NCI-H2196 (cell line): ENCODE measurements at regions not wholly inside any gene's neighbourhood (a gene's known extent, or its start where the extent isn't known, plus 50 kb on each side); places are given as distances from the start of the nearest gene placed in this dataset.

Experiments
- DNase-seq: peaks from one replicate; lab custom pipeline; 2025; ENCODE audit not compliant: unreplicated experiment; lab: John Stamatoyannopoulos, UW

DNA sequence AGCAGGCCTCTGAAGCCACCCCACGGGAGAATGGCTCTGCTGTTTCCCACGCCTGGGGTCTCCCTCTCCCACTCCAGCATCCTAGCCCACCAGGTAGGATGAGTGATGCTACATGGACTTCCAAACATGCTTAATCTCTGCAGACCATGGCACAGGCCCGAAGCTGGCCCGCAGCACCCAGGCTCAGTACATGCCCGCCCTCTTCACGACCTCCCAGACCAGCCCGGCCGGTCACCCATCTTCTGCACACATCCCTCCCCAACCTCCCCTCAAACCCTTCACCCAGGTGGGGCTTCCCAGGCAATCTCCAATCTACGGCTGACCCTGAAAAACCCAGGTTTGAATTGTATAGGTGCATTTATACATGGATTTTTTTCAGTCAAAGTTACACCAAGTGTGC, 264.0 kb downstream of the TJP1 start:
- no peak for DNase-seq

- DNase-seq: no peak
Measured at GRCh38 chr15:29557171-29557570, 265.1 kb downstream of the TJP1 start.

DNA sequence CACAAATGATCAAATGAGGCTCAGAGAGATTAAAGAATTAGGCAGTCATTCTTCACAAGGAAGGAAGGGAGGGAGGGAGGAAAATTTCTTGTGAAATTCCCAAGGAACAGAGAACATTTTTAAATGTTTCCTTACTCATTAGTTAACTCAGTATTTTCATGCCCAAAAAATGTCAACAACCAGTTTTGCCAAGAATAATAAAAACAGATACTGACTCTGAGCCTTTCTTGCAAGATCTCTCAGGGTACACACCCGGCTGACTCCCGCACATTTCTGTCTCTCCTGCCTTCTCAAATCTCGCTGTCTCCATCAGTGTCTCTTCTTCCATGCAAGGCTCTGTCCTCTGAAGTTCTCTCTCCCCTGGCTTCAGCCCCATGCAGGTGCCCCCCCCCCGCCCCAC, 265.9 kb downstream of the TJP1 start:
- DNase-seq: no peak

DNA sequence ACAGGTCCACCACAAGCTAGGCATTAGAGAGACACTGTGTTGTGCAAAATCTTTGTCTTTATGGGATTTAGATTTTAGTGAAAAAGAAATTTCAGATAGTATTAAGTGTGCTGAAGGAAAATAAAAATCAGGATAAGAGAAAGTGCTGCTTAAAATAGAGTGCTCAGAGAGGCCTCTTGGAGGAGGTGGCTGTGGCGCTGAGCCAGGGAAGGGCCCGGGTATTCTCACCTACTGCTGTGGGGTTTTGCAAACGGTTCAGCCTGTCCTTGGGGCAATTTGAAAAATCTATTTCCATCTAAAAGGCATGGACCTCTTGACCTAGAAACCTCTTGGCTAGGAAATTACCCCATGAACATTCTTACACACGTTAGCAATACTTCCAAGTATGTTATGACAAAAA, 267.7 kb downstream of the TJP1 start:
- no peak for DNase-seq

- DNase-seq: no peak
Measured at GRCh38 chr15:29550834-29551465, 271.3 kb downstream of the TJP1 start.

- no peak for DNase-seq
Measured at GRCh38 chr15:29548006-29548405, 274.3 kb downstream of the TJP1 start.

DNA sequence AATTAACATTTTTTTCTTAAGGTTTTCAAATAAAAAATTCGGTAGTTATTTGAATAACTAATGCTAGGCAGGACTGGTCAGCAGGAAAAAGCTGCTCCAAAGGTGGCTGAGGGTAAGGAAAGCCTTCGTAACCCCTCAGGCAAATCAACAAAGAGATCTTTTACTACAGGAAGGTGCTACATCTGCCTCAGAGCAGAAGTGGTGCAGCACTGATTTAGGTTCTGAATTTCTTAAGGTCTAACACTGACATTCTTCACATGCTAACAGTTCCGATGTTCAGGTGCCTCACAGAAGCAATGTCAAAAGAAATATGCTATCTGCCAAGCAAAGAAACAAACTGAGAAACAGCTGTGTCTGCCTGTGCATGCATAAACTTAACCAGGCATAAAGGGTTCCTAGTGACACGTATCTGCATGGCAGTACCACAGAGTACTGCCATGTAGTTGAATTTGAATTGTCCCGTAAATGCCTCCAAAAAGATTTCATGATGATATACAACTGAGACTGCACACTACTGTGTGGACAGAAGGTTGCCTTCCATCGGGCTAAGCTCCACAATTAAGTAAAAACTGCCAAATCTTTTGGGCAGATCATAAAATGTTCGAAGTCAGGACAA, 275.0 kb upstream of the NSMCE3 start:
- DNase-seq: no peak

DNA sequence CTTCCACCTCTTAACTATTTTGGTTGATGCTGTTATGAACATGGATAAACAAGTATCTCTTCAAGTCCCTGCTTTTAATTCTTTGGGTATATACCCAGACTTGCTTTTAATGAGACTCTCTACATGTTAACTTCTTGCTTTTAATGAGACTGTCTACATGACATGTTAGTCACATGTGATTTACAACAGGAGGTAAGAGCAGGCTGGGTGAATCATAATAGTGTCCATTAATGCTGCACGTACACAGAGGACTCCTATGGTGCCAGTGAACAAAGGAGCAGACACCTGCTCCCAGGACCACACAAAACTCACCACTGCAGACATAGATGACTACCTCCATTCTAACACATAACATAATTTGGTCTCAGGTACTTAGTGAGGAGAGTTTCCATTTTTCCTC, 273.4 kb upstream of the NSMCE3 start:
- DNase-seq: no peak

DNA sequence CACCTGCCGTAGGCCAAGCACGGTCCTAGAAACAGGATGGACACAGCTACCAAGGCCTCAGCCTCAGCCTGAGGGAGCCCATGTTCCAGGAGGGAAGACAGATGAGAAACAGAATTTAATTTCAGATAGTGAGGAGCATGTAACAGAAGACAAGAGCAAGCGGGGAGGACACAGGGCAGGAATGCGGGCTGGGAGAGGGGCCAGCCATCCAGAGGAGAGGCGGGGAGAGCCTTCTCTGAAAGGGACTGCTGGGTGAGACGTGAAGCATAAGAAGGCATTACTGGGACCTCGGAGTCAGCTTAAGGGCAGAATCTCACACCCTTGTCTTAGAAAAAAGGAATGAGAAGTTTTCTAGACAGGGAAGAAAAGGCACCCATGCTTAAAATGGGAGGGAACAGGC, 271.7 kb upstream of the NSMCE3 start:
- no peak for DNase-seq

DNA sequence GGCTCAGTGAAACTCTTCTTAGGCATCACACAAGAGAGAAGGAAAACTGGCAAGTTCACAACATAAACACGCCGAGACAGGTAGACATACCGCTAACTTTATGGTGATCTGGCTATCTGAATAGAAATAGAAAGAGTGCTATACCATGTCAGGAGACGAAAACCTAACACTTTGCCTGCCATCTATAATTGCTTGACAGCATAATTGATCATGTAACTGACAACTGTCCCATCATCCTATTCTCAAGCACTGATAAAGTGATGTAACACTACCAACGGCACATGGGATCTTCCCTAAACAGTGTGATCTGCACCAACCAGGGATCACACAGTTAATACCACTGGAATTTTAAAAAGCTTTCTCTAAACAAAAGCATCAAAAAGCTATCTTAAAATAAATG, 270.9 kb upstream of the NSMCE3 start:
- DNase-seq: no peak

DNA sequence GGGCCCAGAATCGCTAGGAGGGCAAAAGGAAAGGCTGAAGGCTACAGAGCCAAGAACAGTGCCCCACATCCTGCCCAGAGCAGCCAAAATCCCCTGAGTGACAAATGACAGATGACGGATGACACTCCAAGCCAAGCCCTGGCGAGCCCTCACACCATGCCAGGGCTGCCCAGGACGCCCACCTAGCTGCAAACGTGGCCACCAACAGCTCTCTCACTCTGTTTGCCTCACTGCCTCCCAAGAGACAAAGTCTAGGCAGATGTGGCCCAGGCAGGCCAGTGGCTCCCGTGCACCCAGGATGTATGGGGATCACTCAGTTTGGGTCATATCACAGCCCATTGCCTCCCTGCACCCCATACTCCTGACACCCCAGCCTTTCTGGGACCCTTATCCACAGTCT, 270.1 kb upstream of the NSMCE3 start:
- no peak for DNase-seq

DNA sequence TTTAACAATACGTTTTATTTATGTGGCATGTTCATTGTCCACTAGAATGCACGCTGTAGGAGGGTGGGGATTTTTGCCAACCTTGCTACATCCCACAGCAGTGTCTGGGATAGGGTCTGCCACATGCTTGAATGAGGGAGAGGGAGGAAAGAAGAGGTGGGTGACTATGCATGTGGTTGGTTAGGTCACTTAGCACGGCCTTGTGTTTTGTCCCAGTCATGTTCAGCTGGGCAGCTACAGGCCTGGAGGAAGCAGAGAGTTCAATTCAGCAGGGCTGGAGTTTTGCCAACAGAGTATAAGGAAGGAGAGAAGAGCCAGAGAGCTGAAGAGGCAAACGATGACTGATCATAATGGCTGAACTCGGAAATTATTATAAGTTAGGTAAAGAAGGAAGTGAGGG, 268.4 kb upstream of the NSMCE3 start:
- DNase-seq: peak; percentile 4

- DNase-seq: no peak
Measured at GRCh38 chr15:29535952-29536351, 266.3 kb upstream of the NSMCE3 start.

DNA sequence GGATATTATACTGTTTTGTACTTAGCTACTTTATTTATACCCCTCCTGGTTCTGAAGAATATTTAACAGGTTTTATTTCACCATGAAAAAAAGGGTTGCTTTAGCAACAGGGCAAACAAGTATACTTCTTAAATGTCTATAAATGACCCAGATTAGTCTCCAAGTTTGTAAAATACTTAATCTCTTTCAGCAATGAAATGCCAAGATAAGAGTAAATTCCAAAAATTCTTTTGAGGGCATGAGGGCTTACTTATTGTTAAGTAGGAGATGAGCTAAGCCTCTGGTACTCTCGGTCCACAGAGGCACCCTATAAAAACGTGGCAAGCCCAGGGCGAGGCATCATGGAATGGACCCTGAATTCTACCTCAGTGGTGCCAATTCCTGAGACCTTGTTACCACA, 264.8 kb upstream of the NSMCE3 start:
- DNase-seq: no peak

DNA sequence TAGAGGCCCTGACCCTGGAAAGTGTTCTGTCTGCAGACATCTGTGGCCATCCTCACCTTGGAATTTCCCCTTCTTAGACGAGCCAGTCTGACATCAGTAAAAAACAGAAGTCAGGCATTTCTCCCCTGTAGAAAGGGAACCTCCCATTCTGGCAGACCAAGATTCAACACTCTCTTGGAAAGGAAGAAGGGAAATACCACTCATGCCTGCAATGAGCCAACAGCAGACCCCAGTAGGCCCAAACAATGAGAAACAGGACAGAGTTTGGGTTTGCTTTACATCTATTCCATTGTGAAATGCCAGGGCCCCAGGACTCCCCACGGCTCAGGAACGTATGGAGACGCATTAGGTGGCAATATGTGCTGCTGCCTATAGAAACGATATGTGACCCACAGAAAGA, 264.0 kb upstream of the NSMCE3 start:
- no peak for DNase-seq

DNA sequence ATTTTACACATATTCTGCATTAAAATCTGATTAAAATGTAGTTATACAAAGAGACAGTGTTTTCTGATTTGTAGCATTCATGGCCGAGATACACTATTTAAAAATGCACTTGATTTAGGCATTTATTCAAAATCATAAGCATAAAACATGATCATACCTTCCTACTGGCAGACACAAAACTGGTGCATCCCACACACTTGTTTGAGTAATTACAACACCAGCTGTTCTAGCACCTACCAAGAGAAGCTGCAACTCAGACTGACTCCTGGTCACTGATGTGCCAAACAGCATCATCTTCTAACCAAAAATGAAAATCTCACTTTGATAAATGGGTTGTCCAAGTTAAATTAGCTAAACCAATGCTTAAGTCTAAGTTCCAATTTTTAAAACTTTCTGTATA, 262.7 kb upstream of the NSMCE3 start:
- no peak for DNase-seq

DNA sequence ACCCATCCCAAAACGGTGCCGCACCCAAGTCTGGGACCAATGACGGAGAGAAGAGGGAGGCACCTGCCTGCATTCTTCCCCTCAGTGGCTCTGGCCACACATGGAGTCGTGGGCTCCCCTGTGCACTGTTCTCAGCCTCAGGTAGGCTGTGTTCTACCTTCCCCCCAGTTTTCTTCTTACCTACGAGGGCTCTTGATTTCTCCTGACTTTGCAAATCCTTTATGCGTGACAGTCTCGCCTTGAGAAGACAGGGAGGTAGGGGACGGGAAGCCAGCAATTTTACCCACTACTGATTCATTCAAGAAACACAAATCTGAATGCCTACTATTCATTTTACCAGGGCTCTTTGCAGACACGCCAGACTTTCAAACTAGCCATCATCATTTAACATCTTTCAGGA, 261.3 kb upstream of the NSMCE3 start:
- no peak for DNase-seq

- DNase-seq: no peak
Measured at GRCh38 chr15:29529043-29529442, 259.4 kb upstream of the NSMCE3 start.

DNA sequence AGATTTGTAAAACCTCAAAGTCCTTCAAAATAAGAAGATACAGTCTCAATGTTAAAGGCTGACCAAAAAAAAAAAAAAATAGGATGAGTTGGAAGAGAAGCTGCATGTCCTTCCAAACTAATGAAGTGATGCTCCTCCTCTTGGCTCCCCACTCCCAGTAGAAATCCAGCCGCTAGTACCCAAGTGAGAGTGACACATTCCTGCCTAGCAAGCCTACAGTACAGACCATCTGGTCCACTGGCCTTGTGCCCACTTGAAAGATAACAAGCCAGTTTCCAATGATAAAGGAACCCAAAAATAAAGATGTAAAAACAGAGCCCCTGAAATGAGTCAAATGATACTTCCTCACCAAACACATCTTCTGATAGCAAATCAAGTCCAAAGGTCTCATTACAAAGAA, 258.7 kb upstream of the NSMCE3 start:
- no peak for DNase-seq

GRCh38 chr15:29526802-29527201, 257.2 kb upstream of the NSMCE3 start:
- no peak for DNase-seq

DNA sequence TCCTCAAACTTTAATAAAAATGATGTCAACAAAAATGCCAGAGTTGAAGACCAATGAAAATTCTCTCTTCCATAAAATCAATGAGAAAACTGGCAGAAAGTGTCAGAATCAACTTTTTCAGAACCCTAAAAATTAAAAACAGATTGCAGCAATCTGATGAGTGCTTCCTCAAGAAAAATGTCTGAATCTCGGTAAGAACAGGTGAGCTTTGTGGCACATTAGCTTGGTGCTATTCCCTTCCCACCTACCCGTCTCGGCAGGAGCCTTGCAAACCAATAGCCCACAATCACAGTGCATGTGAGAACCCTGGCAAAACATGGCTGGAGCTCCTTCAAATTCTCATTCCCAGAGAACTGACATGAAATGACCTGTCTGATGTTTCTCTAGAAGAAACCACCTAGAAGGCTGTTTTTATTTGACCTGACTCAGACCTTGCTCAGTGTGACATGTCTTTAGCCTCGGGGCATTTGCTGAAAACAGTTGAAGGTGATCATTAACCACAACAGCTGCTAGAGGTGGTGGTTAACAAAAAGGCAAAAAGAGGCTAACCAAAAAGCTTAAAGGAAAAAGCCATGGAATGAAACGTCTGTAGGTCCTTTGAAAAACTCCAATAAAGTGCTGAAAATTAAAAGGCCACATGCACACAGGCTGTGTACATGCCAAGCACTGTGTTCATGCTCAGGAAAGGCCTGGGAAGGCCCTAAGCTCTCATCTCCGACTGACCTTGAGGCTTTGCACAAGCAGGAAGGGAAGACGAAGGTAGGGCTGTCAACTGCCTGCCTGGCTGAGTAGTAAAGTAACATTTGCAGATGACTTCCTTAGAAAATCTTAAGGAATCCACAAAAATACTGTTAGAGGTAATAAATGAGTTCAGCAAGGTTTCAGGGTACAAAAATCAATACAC, 253.0 kb upstream of the NSMCE3 start:
- no peak for DNase-seq

- no peak for DNase-seq
Measured at GRCh38 chr15:29518442-29518841, 248.8 kb upstream of the NSMCE3 start.
